ENCODE measurements at regions not wholly inside any gene's neighbourhood (a gene's known extent, or its start where the extent isn't known, plus 50 kb on each side); places are given as distances from the start of the nearest gene placed in this dataset.

- no peak for DNase-seq
These were observed 131.4 kb upstream of the ATP6AP2 start for GRCh38 chrX:40449396-40449795.

GRCh38 chrX:40448793-40449192, 132.0 kb upstream of the ATP6AP2 start:
- DNase-seq: no peak

- no peak for DNase-seq
These were observed 133.8 kb upstream of the ATP6AP2 start for GRCh38 chrX:40446921-40447320.

- DNase-seq: no peak
These were observed 135.1 kb upstream of the ATP6AP2 start for GRCh38 chrX:40445691-40446090.

- DNase-seq: no peak
These were observed 135.8 kb upstream of the ATP6AP2 start for GRCh38 chrX:40444798-40445496.

GRCh38 chrX:40444133-40444532, 136.6 kb upstream of the ATP6AP2 start:
- DNase-seq: no peak

- no peak for DNase-seq
These were observed 139.9 kb upstream of the ATP6AP2 start for GRCh38 chrX:40440866-40441265.

- DNase-seq: no peak
These were observed 140.9 kb upstream of the ATP6AP2 start for GRCh38 chrX:40439625-40440532.

GRCh38 chrX:40437348-40437747, 143.4 kb upstream of the ATP6AP2 start:
- no peak for DNase-seq

GRCh38 chrX:40434947-40435346, 145.8 kb upstream of the ATP6AP2 start:
- peak; percentile 82 for DNase-seq

- no peak for DNase-seq
These were observed 146.3 kb upstream of the ATP6AP2 start for GRCh38 chrX:40434443-40434842.

GRCh38 chrX:40433160-40433559, 147.6 kb upstream of the ATP6AP2 start:
- DNase-seq: no peak

GRCh38 chrX:40424259-40424658, 156.5 kb upstream of the ATP6AP2 start:
- no peak for DNase-seq

- peak; percentile 5 for DNase-seq
These were observed 157.5 kb upstream of the ATP6AP2 start for GRCh38 chrX:40423299-40423698.

- no peak for DNase-seq
These were observed 158.7 kb upstream of the ATP6AP2 start for GRCh38 chrX:40422021-40422420.

GRCh38 chrX:40420899-40421729, 159.7 kb upstream of the ATP6AP2 start:
- peak; percentile 2 for DNase-seq

- no peak for DNase-seq
These were observed 162.0 kb upstream of the ATP6AP2 start for GRCh38 chrX:40418813-40419195.

- DNase-seq: no peak
These were observed 162.5 kb upstream of the ATP6AP2 start for GRCh38 chrX:40418146-40418812.

- no peak for DNase-seq
These were observed 165.1 kb upstream of the ATP6AP2 start for GRCh38 chrX:40415675-40416074.

GRCh38 chrX:40414335-40414734, 166.4 kb upstream of the ATP6AP2 start:
- DNase-seq: no peak

- no peak for DNase-seq
These were observed 169.2 kb upstream of the ATP6AP2 start for GRCh38 chrX:40411340-40412111.

GRCh38 chrX:40410859-40411258, 169.9 kb upstream of the ATP6AP2 start:
- no peak for DNase-seq

All from fibroblast of skin of right biceps (primary cell).